DMS79 (cell line): ENCODE measurements at regions not wholly inside any gene's neighbourhood (a gene's known extent, or its start where the extent isn't known, plus 50 kb on each side); places are given as distances from the start of the nearest gene placed in this dataset.

Experiments
- DNase-seq: peaks from one replicate; lab custom pipeline; 2025; lab: John Stamatoyannopoulos, UW

- DNase-seq = no peak
Measured at GRCh38 chr1:55716610-55717009, 501.4 kb upstream of the USP24 start.

GRCh38 chr1:55716151-55716550 is 501.0 kb upstream of the USP24 start:
- DNase-seq = no peak

- DNase-seq = no peak
Measured at GRCh38 chr1:55714230-55714629, 499.1 kb upstream of the USP24 start.

GRCh38 chr1:55713516-55713915 is 498.4 kb upstream of the USP24 start:
- no peak for DNase-seq

GRCh38 chr1:55712148-55712547 is 497.0 kb upstream of the USP24 start:
- DNase-seq = no peak

- DNase-seq = no peak
Measured at GRCh38 chr1:55708781-55709180, 493.6 kb upstream of the USP24 start.

- no peak for DNase-seq
Measured at GRCh38 chr1:55707846-55708245, 492.7 kb upstream of the USP24 start.

- DNase-seq = no peak
Measured at GRCh38 chr1:55707196-55707595, 492.0 kb upstream of the USP24 start.

- no peak for DNase-seq
Measured at GRCh38 chr1:55706397-55706796, 491.2 kb upstream of the USP24 start.

- DNase-seq = no peak
Measured at GRCh38 chr1:55703726-55704363, 488.7 kb upstream of the USP24 start.

- DNase-seq = no peak
Measured at GRCh38 chr1:55702064-55702463, 486.9 kb upstream of the USP24 start.

- no peak for DNase-seq
Measured at GRCh38 chr1:55700359-55701130, 485.4 kb upstream of the USP24 start.

GRCh38 chr1:55699228-55699627 is 484.1 kb upstream of the USP24 start:
- peak; percentile 8 for DNase-seq

GRCh38 chr1:55697997-55698535 is 482.9 kb upstream of the USP24 start:
- DNase-seq = no peak

- no peak for DNase-seq
Measured at GRCh38 chr1:55696891-55697290, 481.7 kb upstream of the USP24 start.

GRCh38 chr1:55696181-55696754 is 481.1 kb upstream of the USP24 start:
- peak; percentile 16 for DNase-seq

GRCh38 chr1:55695552-55695951 is 480.4 kb upstream of the USP24 start:
- no peak for DNase-seq

- no peak for DNase-seq
Measured at GRCh38 chr1:55695151-55695550, 480.0 kb upstream of the USP24 start.

- DNase-seq = peak; percentile 57
Measured at GRCh38 chr1:55694310-55694801, 479.2 kb upstream of the USP24 start.

GRCh38 chr1:55692726-55693125 is 477.6 kb upstream of the USP24 start:
- DNase-seq = no peak

GRCh38 chr1:55690366-55690765 is 475.2 kb upstream of the USP24 start:
- DNase-seq = no peak

GRCh38 chr1:55689800-55690199 is 474.6 kb upstream of the USP24 start:
- DNase-seq = no peak

GRCh38 chr1:55685560-55685959 is 470.4 kb upstream of the USP24 start:
- DNase-seq = no peak
